GM12878 (cell line): ENCODE measurements at regions not wholly inside any gene's neighbourhood (a gene's known extent, or its start where the extent isn't known, plus 50 kb on each side); places are given as distances from the start of the nearest gene placed in this dataset.
"Not testable (repeated sequence)": the region's sequence is repeated elsewhere in the genome, so short reads cannot be mapped to it uniquely, and the experiment has no call there.

Source experiments
- CREB1 ChIP-seq: IDR thresholded peaks from 2 replicates; pipeline ENCODE4 v1.6.1; 2012; ENCODE audit warnings: low read depth, mild to moderate bottlenecking, inconsistent platforms
- EZH2 ChIP-seq: IDR thresholded peaks from 2 replicates; pipeline ENCODE4 v1.6.1; 2012; ENCODE audit warnings: low read depth, mild to moderate bottlenecking, control low read depth, inconsistent platforms, low read length, borderline replicate concordance; ENCODE audit not compliant: control insufficient read depth
- MXI1 ChIP-seq: fragments of 150-350 bp; IDR thresholded peaks from 2 replicates; pipeline ENCODE4 v1.6.1; 2011; ENCODE audit warnings: low read depth, mild to moderate bottlenecking, inconsistent platforms, low read length, improper control_type of control experiment
- TF ChIP-seq, protein P1 (sequence below), 3 experiments: IDR thresholded peaks in 2 of 3; conservative IDR thresholded peaks in 1 of 3; 2 replicates each; pipeline ENCODE4 v1.5.1; 2011; ENCODE audit warnings: low read depth in 3 of 3, low read length in 3 of 3, mild to moderate bottlenecking in 3 of 3, control low read depth in 2 of 3, moderate library complexity in 2 of 3, inconsistent platforms in 1 of 3, mixed read lengths in 1 of 3; ENCODE audit not compliant: control insufficient read depth in 2 of 3, insufficient read depth in 1 of 3; ENCODE audit errors: extremely low read depth in 1 of 3
- TF ChIP-seq, protein P2 (sequence below): IDR thresholded peaks from 2 replicates; pipeline ENCODE4 v1.6.1; 2011; ENCODE audit warnings: mild to moderate bottlenecking, low read depth, low read length, moderate library complexity; ENCODE audit not compliant: insufficient replicate concordance

GRCh38 chr21:28677096-28677495 is 315.6 kb downstream of the LTN1 start:
- not testable (repeated sequence) for TF ChIP-seq CREB1, MXI1, EZH2
- TF ChIP-seq, protein P1, sequence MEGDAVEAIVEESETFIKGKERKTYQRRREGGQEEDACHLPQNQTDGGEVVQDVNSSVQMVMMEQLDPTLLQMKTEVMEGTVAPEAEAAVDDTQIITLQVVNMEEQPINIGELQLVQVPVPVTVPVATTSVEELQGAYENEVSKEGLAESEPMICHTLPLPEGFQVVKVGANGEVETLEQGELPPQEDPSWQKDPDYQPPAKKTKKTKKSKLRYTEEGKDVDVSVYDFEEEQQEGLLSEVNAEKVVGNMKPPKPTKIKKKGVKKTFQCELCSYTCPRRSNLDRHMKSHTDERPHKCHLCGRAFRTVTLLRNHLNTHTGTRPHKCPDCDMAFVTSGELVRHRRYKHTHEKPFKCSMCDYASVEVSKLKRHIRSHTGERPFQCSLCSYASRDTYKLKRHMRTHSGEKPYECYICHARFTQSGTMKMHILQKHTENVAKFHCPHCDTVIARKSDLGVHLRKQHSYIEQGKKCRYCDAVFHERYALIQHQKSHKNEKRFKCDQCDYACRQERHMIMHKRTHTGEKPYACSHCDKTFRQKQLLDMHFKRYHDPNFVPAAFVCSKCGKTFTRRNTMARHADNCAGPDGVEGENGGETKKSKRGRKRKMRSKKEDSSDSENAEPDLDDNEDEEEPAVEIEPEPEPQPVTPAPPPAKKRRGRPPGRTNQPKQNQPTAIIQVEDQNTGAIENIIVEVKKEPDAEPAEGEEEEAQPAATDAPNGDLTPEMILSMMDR (IDR thresholded peaks at IDR 0.05 in 2 of 3, conservative IDR thresholded peaks at IDR 0.05 in 1 of 3; ENCODE audit: control insufficient read depth in 2 of 3, extremely low read depth in 1 of 3, insufficient read depth in 1 of 3, low read depth in 3 of 3, low read length in 3 of 3): not testable (repeated sequence)
- TF ChIP-seq, protein P2, sequence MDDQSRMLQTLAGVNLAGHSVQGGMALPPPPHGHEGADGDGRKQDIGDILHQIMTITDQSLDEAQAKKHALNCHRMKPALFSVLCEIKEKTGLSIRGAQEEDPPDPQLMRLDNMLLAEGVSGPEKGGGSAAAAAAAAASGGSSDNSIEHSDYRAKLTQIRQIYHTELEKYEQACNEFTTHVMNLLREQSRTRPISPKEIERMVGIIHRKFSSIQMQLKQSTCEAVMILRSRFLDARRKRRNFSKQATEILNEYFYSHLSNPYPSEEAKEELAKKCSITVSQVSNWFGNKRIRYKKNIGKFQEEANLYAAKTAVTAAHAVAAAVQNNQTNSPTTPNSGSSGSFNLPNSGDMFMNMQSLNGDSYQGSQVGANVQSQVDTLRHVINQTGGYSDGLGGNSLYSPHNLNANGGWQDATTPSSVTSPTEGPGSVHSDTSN: not testable (repeated sequence)
